GM18907 (cell line): ENCODE measurements at regions not wholly inside any gene's neighbourhood (a gene's known extent, or its start where the extent isn't known, plus 50 kb on each side); places are given as distances from the start of the nearest gene placed in this dataset.
"Not testable (repeated sequence)": the region's sequence is repeated elsewhere in the genome, so short reads cannot be mapped to it uniquely, and the experiment has no call there.

Experiments
- ATAC-seq: cut with Tn5 transposase; IDR thresholded peaks from one replicate; pipeline ENCODE4 v1.9.1; 2021; ENCODE audit warnings: mild to moderate bottlenecking, moderate library complexity; ENCODE audit not compliant: unreplicated experiment

DNA sequence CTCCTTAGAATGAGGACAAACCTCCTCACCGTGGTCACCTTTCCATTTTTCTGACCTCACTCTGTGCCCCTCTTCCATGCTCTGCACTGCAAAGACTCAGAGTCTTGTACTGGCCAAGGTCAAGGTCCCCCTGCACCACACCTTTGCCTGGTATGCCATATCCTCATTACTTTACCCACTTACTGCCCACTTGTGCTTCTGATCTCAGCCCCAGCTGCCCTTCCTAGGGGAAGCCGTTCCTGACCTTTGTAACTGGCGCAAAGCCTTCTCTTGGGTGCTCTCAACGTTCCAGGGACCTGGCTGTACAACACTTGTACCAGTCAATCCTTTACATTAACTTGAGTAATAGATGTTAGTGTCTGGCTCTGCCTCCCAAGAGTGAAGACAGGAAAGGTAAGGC is 256.0 kb downstream of the SV2B start:
- no peak for ATAC-seq

DNA sequence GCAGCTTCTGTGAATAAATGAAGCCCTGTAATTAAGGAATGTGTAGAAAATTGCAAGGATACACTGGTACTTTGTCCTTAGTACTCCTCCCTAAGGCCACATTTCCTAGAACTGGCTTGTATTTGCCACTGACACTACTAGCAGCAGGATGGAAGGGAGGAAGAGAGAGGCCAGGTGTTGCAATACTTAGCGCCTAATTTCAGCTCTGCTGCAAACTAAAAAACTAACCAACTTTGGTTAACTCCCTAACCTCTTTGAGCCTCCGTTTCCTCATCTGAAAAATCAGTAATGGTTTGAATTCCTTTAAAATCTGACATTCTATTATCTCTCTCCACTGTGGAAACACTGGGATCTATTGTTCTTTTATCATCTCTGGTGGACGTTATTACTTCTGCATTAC is 257.0 kb downstream of the SV2B start:
- no peak for ATAC-seq

DNA sequence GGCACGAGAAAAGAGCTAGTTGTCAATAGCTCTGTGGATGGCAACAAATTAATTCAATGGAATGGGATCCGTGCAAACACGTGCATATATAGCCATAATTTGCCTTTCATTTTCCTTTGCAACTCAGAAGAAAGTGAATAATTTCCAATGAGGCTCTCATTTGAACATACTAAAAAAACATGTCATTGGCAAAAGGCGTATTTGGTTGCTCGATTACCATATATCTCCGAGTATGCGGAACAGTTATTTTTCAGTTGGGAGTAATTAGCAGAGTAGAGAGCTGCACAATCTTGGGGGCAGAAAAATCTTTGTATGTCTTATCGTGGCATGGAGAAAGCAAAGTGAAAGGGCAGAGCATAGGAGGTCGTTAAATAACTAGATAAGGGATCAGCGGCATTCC is 257.4 kb downstream of the SV2B start:
- no peak for ATAC-seq

DNA sequence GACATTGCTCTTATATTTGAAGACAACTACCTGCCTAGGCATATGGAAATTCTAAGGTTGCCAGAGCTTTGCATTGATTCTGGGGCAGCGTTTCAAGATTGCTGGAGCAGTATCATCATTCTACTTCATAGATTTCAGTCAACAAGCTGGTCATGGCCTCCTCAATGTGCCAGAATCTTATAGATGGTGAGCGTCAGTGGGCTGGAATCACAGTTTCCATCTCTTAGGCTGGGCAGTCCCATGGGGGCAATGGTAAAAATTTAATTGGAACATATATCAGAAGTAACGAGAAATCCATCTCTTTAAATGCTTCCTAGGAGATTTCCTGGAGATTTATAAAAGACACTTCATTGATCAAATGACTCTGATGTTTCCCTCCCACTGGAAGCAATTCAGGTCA is 258.3 kb downstream of the SV2B start:
- no peak for ATAC-seq

DNA sequence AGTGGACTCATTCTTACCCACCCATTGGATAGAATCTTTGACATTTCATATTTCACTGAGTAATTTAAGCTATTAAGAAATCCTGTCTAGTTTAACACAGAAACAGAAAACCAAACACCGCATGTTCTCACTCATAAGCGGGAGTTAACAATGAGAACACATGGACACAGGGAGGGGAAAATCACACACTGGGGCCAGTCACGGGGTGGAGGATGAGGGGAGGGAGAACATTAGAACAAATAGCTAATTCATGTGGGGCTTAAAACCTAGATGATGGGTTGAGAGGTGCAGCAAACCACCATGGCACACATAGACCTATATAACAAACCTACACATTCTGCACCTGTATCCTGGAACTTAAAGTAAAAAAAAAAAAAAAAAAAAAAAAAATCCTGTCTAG is 261.6 kb downstream of the SV2B start:
- not testable (repeated sequence) for ATAC-seq

DNA sequence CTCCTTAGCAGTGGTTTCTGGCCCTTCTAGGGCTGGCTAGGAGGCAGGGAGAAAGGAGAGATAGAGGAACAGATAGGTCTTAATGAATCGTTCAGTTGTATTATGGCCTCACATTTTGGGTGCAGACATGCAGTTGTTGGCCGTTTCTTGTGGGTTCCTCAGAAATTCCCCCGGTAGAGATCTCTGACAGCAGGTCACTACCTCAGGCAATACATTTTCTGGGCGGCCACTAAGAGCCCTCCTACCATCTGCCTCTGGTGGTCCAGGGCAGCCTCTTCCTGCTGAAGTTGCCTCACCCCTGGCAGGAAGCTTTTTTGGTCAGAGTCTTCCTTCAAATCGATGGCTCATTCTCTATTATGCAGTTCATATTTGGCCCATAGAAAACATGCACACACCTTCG is 266.1 kb downstream of the SV2B start:
- ATAC-seq, result no peak

DNA sequence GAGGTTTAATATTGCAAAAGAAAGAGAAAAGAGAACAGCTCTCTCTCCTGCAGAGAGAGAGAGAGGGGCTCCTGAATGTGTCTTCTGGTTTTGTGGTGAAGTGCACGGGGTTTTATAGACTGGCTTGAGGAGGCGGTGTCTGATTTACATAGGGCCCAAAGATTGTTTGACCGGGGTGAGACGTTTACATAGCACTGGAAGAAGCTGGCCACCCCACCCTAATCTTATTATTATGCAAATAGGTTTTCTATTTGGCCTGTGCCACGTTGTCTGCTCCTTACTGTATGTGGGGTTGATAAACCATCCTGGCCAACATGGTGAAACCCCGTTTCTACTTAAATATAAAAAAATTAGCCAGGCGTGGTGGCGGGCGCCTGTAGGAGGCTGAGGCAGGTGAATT is 268.6 kb downstream of the SV2B start:
- ATAC-seq, result no peak

DNA sequence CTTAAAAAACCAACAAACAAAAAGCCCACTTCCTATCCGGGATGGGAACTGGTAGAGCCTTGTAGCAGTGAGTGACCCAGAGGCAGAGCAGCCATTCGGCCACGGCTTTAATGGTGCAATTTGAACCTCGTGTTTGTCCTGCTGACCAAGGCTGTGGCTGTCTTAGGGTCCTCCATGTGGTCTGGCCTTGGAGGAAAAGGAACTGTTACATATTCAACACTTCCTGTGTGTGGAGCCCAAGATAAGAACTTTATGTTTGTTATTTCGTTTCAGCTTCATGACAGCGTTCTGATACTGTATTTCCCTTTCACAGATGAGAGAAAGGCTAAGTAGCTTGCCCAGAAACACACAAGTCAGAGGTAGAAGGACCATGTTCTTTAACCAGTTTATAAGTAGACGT is 269.8 kb downstream of the SV2B start:
- ATAC-seq, result no peak

DNA sequence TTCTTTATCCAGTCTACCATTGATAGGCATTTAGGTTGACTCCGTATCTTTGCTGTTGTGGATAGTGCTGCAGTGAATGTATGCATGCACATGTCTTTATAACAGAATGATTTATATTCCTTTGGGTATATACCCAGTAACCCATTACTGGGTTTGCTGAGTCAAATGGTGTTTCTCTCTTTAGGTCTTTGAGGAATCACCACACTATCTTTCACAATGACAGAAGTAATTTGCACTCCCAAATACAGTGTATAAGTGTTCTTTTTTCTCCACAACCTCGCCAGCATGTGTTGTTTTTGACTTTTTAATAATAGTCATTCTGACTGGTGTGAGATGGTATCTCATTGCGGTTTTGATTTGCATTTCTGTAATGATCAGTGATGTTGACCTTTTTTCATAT is 271.3 kb downstream of the SV2B start:
- ATAC-seq, result not testable (repeated sequence)

DNA sequence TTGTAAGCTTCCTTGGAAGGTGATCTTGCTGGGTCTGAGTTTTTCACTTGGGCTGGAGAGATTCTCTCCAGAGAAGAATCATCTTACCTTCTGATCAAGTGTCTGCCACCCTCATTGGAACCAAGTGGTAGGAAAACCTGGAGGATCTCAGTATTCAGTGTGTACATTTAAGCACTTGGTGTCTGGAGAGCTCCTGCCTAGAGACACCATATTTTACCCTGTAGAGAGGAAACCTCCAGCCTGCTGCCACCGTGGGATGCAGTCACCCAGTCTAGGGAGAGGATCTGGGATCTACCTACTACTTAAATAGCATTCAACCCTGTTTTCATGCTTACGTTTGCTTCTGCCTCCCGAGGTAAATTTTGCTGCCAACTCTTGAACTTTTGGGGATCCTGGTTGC is 274.3 kb downstream of the SV2B start:
- ATAC-seq, result no peak

DNA sequence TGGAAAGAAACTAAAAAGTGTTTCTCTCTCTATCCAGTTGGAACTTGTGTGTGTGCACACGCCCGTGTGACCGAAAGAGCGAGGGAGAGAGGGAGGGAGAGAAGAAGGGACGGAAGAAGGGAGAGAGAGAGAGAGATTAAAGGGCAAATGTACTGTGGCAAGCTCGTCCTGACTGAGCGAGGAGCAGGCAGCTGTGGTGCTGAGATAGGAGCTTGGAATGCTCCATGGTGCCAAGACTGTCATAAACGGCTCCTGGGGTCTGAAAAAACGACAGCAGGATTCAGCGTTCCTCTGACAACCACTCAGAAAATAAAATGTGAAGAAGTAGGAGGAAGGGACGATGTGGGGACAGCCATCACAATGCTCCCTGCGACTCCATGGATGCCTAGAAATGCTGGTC is 276.0 kb downstream of the SV2B start:
- no peak for ATAC-seq

DNA sequence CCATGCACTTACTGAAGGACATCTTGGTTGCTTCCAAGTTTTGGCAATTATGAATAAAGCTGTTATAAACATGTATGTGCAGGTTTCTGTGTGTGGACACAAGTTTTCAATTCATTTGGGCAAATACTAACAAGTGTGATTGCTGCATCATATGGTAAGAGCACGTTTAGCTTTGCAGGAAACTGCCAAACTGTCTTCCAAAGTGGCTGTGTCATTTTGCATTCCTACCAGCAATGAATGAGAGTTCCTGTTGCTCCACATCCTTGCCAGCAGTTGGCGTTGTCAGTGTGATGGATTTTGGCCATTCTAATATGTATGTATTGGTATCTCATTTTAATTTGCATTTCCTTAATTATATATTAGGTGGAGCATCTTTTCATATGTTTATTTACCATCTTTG is 280.1 kb downstream of the SV2B start:
- no peak for ATAC-seq

DNA sequence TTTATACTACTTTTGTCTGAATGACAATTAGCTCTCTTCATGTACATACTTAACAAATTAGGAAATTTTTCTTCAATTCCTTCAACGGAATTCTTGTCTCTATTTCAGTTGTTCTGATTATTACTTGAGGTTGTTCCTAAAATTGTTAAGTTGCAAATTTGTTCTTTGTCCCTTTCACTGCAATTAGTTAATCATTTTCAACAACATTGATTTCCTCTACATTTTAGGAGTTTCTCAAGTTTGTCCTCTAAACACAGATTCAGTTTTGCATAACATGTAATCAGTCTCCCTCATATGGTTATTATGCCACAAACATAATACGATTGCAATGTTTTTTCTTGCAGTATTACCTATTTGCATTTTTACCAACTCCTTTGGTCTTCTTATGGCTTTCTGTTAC is 283.5 kb downstream of the SV2B start:
- ATAC-seq, result no peak

DNA sequence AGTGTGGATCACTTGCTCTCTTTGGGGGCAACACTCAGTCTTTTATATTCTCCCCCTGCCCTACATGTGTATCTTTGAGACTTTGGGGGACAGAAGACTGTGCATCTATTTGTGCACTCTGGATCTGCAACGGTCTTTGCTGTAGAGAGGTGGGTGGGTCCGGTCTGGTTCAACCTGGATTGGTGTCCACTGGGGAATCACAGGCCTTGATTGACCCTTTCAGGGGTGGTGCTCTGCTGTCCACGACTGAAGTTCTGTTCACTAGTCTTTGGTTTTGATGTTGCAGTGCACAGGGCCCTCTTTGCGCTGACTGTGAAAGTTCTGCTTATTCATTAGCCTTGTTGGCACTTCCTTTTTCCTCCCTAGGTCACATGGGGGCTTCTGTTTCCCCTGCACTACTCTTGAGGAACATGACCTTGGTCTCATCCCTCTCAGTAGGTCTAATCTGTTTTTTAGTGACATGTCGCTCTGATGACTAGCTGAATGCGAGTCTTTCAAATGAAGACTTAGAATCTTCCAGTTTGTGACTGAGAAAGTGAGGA is 284.2 kb downstream of the SV2B start:
- ATAC-seq, result no peak

DNA sequence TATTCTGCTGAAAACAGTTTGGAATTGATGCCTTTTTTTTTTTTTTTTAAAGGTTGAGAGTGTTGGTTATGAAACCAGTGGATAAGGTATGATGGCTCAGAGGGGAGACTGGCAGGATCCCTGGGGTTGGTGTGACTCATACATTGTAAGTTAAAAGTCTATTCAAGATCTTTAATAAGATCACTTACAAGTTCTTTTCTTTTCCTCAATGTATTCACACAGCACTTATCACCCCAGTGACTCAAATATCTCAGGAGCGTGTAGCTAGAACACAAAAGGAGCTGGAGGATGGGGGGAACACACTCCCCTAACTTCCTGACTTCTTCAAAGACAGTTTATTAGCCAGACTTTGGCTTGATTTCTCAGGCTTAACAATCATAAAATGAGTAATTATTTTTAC is 285.3 kb downstream of the SV2B start:
- no peak for ATAC-seq

DNA sequence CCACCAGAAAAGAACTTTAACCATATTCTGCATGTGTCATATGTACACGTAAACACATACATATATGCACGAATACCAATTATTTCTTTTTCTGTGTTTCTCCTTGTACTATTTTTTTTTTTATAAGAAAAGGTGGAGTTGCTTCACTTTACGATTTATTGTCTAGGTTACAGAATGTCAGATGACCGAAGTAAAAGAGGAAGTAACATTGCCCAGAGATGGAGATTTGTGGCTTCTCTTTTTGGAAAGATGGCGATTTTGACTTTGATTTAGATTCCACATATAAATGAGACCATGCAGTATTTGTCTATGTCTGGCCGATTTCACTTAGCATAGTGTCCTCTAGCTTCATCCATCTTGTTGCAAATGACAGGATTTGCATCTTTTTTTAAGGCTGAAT is 293.1 kb downstream of the SV2B start:
- no peak for ATAC-seq

DNA sequence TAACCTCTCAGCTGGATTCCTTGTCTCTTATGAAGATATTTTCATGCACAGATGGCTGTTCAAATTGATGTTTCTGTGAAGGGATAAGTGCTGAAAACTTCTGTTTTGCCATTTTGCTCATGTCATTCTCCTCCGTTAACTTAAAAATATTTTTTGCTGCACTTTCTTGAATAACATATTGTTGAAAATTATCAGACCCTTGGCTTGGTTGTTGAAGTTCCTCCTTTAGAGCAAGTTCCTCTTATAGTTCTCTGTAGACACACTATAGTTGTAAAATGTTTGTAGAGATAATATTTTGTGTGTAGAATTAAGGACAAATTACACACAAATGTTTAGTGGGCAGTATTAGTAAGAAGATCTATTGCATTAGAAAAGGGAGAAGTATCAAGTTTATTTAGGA is 300.4 kb downstream of the SV2B start:
- no peak for ATAC-seq

DNA sequence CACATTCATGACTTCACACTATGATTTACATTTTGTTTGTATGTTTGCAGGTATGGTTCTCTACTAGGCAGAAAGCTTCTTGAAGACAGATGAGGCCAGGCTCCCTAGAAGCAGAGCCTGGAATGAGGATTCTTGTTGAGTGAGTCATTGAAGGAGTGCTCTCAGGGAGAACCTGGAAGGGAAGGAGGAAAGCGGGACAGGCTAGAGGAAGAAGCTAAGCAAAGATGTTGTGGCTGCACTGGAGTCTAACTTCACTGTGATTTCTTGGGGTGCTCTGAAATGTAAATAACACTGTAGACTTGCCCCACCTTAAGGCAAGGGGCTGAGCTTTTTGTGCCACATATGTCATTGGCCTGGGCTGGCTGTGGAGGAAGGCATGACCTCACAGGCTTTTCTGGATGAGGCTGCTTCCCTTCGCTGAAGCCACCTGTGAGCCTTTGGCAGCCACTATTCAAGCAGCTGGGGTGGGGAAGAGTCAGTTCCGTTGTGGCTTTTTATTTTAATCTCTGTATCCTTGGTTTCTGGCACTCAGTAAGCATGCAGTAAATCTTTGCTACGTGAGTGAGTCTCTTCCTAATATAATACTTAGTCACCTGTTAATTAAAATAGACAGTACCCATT is 307.3 kb downstream of the SV2B start:
- peak; percentile 79 for ATAC-seq

DNA sequence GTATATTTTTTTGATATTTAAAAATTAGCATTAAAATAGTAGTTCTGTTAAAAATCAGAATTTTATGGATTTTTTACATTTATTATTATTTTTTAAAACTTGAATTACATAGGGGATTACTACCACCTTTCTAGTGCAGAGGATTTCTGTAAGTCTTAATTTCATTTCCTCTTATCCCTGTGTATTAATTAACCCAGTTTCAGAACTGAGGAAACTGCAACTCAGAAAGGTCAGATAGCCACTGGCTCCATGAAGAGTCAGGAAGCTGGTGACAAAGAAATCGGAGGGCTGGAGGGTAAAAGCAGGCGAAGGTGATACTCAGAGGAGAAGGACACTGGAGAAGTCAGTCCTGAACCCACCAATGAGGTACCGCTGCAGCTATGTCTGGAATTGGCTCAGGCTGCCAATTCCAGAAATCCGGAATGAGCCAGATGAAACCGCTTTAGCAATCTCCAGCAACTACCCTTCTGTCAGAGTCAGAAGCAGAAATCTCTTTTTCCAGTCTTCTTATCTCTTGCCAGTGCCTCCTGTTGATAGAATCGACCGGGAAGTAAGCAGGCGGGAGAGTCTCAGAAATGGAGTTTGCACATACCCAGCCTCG is 308.5 kb downstream of the SV2B start:
- ATAC-seq, result no peak

DNA sequence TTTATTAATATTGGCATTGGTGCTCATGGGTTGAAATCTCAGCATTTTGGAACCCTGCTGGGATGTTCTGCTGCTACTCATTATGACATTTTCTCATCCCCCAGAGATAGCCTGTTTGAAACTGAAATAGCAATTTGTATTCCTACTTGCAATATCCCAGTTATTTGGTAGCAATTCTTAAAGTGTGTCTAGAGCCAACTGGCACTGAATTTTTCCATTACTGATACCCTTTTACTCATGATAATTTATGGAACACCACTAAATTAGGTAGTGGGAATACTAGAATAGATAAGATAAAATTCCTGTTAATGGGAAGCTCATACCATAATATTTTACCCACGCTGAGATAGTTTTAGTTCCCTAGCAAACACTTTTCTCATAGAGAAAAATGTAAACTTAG is 309.3 kb downstream of the SV2B start:
- no peak for ATAC-seq

DNA sequence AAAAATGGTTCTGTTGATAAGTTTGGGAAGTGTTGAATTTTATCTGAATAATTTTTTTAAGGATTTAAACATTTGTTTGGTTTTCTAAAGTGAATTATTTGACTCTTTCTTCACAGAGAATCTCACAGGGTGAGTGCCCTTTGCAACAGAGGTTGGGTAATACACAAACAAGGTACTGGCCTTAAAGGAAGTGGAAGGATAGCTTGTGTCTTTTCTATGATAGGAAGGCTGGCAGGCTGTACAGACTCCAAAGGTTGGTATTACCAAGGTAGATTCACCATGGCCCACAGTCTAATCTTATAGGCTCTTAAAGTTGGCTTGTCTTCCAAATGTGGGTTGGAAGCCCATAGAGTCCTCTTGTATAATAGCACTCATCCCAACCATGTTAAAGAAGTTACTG is 311.5 kb downstream of the SV2B start:
- ATAC-seq, result no peak

DNA sequence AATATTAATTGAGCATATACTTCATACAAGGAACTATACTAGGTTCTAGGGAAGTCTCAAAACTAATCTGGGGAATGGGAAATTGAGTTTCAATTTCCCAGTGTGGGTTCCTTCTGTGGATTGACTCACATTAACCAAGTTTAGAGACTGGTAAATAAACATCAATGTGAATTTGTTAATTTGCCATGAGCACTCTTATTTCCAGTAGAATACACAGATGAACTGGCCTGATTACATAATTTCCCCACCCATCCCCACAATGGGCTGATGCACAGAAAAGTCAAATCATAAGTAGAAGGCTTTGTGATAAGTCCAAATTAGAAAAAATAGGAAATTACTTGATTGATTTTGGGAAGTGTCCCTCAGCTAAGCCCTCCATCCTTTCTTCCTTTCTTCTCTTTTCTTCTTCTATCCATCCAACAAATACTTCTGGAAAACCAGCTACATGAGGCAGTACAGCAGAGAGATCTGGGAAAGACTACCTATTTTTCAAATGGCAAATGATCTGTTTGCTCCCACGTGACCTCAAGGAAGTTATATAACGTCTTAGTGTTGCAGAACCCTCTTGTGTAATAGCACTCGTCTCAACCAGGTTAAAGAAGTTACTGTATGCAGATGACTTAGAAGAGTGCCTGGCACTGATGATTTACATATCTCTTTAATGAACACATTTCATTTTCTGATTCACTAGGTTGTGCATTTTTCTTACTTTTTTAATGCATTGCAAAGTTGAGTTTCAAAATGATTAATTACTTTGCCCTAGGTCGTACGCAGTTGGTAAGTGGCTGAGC is 312.3 kb downstream of the SV2B start:
- ATAC-seq, result no peak
